NCI-H1417 (cell line): ENCODE measurements at regions not wholly inside any gene's neighbourhood (a gene's known extent, or its start where the extent isn't known, plus 50 kb on each side); places are given as distances from the start of the nearest gene placed in this dataset.
A peak's percentile ranks its signal among the peaks of the same experiment; 100 is the strongest.

Source experiments
- DNase-seq, 3 experiments: peaks; one replicate each; lab custom pipeline; 2025; lab: John Stamatoyannopoulos, UW

GRCh38 chr1:106072909-106073600 is 983.4 kb upstream of the PRMT6 start:
- no peak for DNase-seq

GRCh38 chr1:106080608-106081325 is 975.7 kb upstream of the PRMT6 start:
- no peak for DNase-seq

GRCh38 chr1:106111044-106111443 is 945.4 kb upstream of the PRMT6 start:
- no peak for DNase-seq

GRCh38 chr1:106113851-106114250 is 942.6 kb upstream of the PRMT6 start:
- DNase-seq = no peak

GRCh38 chr1:106120789-106121188 is 935.7 kb upstream of the PRMT6 start:
- no peak for DNase-seq

GRCh38 chr1:106121728-106122127 is 934.7 kb upstream of the PRMT6 start:
- DNase-seq = no peak

GRCh38 chr1:106134561-106134960 is 921.9 kb upstream of the PRMT6 start:
- DNase-seq = peak in 1 of 3 experiments; percentile 35

- no peak for DNase-seq
These were observed 883.4 kb upstream of the PRMT6 start for GRCh38 chr1:106173101-106173500.

- DNase-seq = no peak
These were observed 877.7 kb upstream of the PRMT6 start for GRCh38 chr1:106178791-106179190.

- DNase-seq = no peak
These were observed 874.6 kb upstream of the PRMT6 start for GRCh38 chr1:106181866-106182265.

- DNase-seq = no peak
These were observed 871.4 kb upstream of the PRMT6 start for GRCh38 chr1:106185089-106185488.

- no peak for DNase-seq
These were observed 866.7 kb upstream of the PRMT6 start for GRCh38 chr1:106189780-106190179.

GRCh38 chr1:106194206-106194605 is 862.3 kb upstream of the PRMT6 start:
- no peak for DNase-seq

GRCh38 chr1:106200711-106201110 is 855.8 kb upstream of the PRMT6 start:
- DNase-seq = no peak

- no peak for DNase-seq
These were observed 849.3 kb upstream of the PRMT6 start for GRCh38 chr1:106207185-106207584.

GRCh38 chr1:106217765-106218164 is 838.7 kb upstream of the PRMT6 start:
- DNase-seq = no peak

- DNase-seq = no peak
These were observed 834.1 kb upstream of the PRMT6 start for GRCh38 chr1:106222403-106222802.

- no peak for DNase-seq
These were observed 833.3 kb upstream of the PRMT6 start for GRCh38 chr1:106223213-106223612.

- no peak for DNase-seq
These were observed 832.0 kb upstream of the PRMT6 start for GRCh38 chr1:106224426-106224825.

GRCh38 chr1:106225403-106225802 is 831.1 kb upstream of the PRMT6 start:
- DNase-seq = peak in 2 of 3 experiments; percentile 9 to 63

GRCh38 chr1:106226550-106226949 is 829.9 kb upstream of the PRMT6 start:
- no peak for DNase-seq

GRCh38 chr1:106232128-106232527 is 824.3 kb upstream of the PRMT6 start:
- no peak for DNase-seq

GRCh38 chr1:106233511-106233910 is 823.0 kb upstream of the PRMT6 start:
- DNase-seq = no peak

GRCh38 chr1:106249365-106249764 is 807.1 kb upstream of the PRMT6 start:
- DNase-seq = no peak
